ENCODE measurements at regions not wholly inside any gene's neighbourhood (a gene's known extent, or its start where the extent isn't known, plus 50 kb on each side); places are given as distances from the start of the nearest gene placed in this dataset.

- no peak for DNase-seq (ENCODE audit: extremely low read depth, low read depth)
- no peak for TF ChIP-seq CTCF (IDR thresholded peaks at IDR 0.05; ENCODE audit: low read depth, low read length)
Measured at GRCh38 chr3:74287557-74287956, 326.9 kb downstream of the CNTN3 start.

- no peak for TF ChIP-seq CTCF (IDR thresholded peaks at IDR 0.05; ENCODE audit: low read depth, low read length)
- DNase-seq (ENCODE audit: extremely low read depth, low read depth), result no peak
Measured at GRCh38 chr3:74282202-74282601, 332.3 kb downstream of the CNTN3 start.

GRCh38 chr3:74281705-74282104, 332.8 kb downstream of the CNTN3 start:
- no peak for TF ChIP-seq CTCF (IDR thresholded peaks at IDR 0.05; ENCODE audit: low read depth, low read length)
- DNase-seq (ENCODE audit: extremely low read depth, low read depth), result no peak

- TF ChIP-seq CTCF (IDR thresholded peaks at IDR 0.05; ENCODE audit: low read depth, low read length), result no peak
- DNase-seq (ENCODE audit: extremely low read depth, low read depth), result no peak
Measured at GRCh38 chr3:74273555-74274402, 340.7 kb downstream of the CNTN3 start.

- DNase-seq (ENCODE audit: extremely low read depth, low read depth), result no peak
- TF ChIP-seq CTCF (IDR thresholded peaks at IDR 0.05; ENCODE audit: low read depth, low read length), result no peak
Measured at GRCh38 chr3:74273091-74273490, 341.4 kb downstream of the CNTN3 start.

GRCh38 chr3:74271541-74271940, 342.9 kb downstream of the CNTN3 start:
- no peak for TF ChIP-seq CTCF (IDR thresholded peaks at IDR 0.05; ENCODE audit: low read depth, low read length)
- peak; percentile 32 for DNase-seq (ENCODE audit: extremely low read depth, low read depth)

- no peak for DNase-seq (ENCODE audit: extremely low read depth, low read depth)
- no peak for TF ChIP-seq CTCF (IDR thresholded peaks at IDR 0.05; ENCODE audit: low read depth, low read length)
Measured at GRCh38 chr3:74269689-74270088, 344.8 kb downstream of the CNTN3 start.
